Stimulated activated CD4-positive, alpha-beta T cell treated with anti-CD3 and anti-CD28 coated beads, Interleukin-4, amount 100 ng/mL, for 48 hours (primary cell): ENCODE measurements at regions not wholly inside any gene's neighbourhood (a gene's known extent, or its start where the extent isn't known, plus 50 kb on each side); places are given as distances from the start of the nearest gene placed in this dataset.

ENCODE experiments used
- DNase-seq, 2 donors: peaks; one replicate each; pipeline ENCODE4 v3.0.0-alpha.2; 2020; ENCODE audit warnings: low read depth in 2 of 2

DNA sequence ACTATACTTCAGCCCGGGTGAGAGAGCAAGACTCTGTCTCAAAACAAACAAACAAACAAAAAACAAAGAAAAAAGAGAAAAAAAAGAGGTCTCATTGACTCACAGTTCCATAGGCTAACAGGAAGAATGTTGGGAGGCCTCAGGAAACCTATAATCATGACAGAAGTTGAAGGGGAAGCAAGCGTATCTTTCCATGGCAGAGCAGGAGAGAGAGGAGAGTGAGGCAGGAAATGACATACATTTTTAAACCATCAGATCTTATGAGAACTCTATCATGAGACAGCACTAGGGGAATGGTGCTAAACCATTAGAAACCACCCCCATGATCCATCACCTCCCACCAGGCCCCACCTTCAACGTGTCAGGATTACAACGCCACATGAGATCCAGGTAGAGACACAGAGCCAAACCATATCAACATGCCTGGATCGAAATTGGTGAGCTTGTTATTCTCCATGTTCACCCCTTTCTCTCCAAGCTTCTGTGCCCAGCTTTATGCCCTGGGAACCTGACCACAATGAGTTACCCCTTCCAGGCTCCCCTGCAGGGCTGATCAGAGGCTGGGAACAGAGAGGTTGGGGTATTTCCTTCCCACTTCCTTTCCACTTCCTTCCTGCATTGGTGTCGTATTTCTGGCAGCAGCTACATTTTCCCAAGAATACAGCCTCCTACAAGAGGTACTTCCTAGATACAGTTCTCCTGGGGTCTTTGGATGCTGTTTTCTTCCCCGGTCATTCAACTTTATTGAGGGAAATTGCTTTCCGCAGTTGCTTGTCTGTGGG, 219.3 kb upstream of the FLRT2 start:
- DNase-seq: no peak

DNA sequence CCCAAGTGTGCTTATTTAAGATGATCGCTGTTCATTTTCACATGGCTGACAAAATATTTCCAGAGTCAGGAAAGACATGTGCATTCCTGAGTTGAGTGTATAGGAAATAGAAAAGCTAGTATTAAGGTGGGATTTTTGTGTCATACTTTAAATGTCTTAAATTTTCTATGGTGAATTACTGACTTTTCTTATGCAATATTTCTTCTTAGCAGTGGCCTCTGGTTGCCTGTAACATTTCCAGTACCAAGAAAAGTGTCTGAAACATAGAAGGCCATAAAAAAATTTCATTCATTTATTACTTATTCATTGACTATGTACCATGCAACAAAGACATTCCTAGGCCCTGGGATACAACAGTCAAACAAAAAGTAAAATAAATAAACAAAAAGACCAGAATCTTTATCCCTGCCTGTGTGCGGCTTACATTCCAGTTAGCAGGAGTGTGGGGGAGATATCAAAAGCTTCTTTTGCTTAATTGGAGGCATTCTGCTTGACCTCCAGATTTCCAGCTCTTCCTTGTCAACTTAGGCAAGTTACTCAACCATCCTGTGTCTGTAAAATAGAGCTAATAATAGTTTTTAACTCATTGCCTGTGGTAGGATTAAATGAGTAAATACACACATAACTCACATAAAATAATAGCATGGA, 216.3 kb upstream of the FLRT2 start:
- no peak for DNase-seq

DNA sequence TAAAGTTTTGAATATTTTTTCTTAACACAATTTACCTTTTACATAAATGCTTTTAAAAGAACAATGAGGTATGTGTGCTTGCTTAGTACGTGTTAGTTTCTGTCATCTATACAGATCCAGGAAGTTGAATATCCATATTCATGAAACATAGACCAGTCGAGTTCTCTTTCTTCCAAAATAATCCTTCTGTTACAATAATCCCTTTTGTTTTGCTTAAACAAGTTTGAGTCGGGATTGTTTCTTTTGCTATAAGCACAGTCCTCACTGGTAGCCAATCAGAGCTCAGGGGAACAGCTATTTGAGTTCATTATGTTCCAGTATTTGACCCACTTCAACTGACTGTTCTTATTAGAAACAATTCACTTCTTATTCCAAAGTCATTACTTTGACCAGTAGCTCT, 214.7 kb upstream of the FLRT2 start:
- no peak for DNase-seq

DNA sequence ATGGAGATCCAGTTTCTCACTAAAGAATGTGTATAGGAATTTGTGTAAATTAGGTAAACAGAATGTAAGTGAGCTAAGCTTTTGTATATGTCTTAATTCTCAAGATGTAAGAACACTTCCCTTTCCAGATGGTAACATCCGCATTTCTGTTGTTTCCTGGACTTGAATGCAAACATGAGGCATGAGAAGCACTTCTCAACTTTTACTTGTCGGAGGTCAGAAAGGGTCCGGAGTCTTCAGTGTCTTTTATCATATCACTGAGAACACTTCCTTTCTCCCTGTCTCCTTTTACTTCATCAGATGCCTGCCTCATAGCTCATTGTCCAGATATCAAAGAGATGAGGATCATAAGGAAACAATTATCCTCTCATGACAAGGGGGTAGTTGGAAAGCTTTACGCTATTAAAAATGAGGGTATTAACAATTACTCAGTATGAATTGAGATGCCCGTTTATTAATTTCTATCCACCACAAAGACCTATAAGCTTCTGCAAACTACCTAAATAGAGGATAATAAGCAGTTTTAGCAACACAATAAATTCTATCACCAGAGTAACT, 214.1 kb upstream of the FLRT2 start:
- DNase-seq: no peak

DNA sequence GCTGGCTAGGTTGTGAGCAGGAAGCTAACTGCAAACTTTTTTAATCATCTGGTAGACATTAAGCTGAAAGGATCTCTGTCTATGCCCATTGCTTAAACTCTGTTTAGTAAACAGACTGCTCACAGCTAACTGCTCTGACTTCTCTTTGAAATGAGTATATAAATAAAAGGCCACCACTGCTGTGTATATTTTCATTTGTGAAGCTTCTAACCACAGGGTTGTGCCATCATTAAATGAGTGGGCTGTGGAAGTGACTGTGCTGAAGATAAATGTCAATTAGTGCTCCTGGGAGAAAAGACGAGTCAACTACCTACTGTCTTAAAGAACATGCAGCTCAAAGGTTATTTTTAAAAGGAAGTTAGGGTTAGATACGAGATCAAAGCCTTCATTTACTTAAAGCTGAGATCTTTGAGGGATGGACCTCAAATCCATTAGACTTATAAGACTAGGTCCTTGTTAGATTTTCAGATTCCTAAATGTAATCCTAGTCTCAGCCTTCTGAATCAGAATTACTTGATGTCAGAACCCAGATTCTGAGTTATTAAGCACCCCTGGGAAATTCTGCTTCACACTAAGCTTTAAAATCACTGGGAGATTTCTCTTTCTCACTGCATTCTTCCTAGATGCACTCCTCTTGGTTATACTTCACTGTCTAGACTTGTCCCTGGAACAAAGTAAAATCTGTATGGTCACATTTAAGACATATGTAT, 213.1 kb upstream of the FLRT2 start:
- no peak for DNase-seq

DNA sequence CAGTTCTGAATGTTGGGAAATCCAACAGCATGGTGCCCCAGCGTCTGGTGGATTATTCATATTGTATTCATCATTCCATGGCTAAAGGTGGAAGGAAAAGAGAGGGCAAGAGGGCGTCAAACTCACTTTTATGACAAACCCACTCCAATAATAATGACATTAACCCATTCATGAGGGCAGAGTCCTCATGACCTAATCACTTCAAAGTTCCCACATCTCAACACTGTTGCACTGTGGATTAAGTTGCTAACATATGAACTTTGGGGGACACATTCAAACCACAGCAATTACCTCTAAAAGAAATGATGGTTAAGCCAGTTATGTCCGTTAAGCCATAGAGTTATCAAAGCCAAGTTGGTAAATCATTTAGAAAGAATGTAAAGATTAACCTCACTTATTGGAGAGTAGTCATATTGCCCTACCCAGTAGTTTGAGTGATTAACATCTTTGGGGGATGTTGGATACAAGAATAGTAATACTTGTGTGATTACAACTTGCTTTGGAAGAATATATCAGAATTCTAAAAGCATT, 212.4 kb upstream of the FLRT2 start:
- no peak for DNase-seq

DNA sequence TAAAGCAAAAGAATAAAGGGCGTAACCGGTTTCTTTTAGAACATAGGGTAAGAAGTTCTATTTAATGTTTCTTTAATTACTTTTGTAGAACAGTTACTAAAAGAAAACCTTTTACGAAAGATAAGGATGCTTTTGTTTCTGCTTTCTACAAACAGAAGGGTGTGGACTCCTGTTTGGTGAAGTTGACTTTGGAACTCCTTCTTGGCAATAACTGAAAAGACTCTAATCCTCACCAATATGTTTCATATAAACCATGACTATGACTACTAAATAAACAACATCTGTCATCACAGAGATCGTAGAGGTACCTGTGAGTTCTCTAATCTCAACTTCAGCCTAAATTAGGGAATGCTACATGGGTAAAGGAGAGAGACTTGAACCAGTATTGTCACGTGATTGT, 210.8 kb upstream of the FLRT2 start:
- no peak for DNase-seq

DNA sequence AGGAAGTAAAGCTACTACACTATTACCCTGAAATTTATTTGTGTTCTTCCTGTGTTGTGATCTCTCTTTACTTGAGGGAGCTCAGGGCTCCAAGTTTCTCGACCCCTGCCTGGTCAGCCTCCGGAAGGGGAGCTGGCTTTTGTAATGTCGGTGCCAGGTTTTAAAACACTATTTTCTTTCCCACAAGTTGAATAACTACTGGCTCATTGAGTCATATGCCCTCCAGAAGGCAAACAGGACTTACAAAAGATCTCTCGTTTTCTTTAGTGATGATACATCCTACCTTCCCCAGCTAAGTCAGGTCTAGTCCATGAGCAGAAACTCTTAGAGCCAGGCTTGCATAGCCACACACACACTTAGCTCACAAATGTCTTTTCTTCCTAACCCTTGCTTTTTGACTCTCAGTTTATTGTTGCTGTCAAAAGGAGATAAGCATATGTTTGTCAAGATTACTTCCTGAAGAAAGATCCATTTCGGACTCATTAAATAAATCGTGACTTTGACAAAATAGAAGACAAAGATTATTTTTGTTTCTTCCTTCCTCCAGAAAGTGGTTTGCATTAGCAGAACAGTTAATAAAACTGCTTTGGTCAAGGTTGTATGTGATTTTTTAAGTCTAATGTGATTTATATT, 209.8 kb upstream of the FLRT2 start:
- no peak for DNase-seq

DNA sequence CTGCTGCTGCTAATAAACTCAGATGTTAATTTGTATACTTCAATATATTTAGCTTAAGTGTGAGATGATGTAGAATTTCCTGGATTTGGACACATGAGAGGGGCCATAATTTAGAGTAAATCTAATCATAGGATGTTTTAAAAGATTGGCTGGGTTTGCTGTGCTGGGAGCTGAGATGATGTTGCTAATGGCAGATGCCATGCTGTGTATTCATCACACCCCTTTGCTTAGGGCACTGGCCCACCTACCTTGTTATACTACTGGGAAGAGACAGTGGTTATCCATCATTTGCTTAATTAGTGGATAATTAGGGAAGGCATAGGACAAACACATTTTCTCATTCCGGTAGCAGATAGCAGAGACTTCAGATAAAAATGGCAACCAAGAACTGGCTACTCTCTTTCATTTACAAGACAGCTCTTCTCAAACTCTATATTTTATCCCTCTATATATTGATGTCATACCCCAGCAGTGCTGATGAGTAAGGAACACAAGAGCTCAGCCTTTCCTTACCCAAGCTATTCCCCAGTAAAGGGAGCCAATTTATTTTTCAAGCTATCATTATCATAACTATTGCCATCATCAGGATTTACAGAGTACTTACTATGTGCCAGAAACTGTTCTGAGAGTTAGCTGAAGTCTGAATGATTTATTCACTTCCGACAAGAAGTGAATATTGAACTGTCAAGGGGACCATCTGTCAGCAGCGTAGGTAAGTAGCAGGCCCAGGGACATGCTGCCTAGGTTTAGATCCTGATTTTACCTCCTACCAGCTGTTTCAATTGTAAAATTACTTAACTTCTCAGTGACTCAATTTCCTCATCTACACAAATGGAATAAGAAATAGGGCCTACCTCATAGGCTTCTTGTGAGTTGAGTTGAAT, 204.6 kb upstream of the FLRT2 start:
- DNase-seq: no peak

DNA sequence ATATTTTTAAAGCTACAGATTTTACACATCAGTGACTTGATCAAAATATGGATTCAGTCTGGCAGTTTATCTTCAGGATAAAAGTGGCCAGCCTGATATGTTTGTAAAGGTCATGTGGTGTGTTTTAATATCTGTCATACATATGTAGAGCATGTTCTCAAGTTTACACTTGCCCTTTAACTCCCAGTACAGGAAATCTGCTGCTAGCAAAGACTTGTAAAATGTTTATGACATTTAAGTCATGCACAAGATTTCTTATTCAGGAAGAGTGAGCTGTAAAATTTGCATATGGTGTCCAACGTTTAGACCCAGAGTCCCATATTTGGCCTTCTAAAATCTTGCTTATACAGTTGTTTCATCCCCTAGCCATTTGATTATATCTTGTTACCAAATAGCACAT, 197.5 kb upstream of the FLRT2 start:
- DNase-seq: no peak

DNA sequence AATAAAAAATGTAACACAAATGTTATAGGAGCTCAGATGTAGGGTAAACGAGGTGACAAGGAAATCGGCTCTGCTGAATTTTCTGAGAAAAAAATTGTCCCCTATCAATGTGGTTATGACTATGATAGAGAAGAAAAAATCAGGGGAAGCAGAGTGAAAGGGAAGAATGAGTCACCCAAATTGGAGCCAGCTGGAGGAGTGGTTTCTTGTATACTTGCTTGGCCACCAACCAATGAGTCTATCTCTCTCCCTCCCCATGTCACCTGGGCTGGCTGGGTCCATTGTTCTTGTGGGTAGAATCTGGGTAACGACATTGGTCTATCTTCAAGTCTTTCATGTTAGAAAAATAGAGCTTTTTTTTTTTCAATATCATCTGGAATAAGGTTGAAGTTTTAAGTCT, 196.6 kb upstream of the FLRT2 start:
- no peak for DNase-seq

DNA sequence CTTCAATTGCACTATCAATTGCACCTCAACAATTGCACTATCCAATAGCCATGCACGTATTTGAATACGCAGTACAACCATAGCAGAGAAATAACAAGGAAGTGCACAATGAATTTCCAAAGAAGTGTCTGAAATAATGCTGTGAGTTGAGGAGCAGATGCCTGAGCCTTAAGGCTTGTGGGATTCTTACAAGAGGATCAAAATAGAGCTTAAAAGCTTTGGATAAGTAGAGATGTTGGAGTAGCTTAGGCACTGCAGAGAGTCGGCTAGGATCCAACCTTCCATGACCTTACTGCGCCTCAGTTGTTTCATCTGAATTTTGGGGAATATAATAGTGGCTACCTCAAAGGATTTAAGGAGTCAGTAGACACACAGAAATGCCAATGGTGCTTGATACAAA, 196.1 kb upstream of the FLRT2 start:
- DNase-seq: no peak

DNA sequence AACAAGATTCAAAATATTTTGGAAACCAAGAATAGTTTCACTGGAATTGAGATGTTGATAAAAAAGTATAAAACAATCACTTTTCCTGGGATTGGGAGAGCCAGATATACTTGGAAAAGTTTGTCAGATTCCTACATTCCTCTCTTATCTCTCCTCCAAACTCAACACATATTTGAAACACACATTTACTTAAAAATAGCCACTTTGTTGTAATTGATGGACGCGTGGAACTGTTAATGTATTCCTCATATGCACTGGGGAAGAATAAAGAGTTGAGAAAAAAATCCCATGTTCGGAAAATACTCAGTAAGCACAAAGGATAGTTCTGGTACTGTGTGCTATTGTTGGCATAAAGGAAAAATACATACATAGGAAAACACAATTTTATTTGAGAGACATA, 195.6 kb upstream of the FLRT2 start:
- no peak for DNase-seq

DNA sequence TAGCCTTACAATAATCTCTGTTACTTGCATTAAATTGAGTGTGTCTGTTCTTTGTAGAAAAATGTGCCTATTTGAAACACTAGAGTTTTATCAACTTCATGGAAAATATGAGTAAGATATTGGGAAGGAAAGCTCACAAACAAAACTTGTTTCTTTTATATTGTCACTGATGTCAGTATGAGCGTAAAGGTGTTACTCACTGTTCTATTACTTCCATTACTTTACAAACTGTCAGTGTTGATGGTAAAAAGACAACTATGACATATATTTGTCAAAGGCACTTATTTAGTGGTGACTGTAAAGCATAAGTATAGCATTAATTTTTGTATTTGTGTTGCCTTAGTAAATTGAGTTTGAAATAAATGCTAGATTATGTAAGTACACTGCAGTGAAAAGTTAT, 193.7 kb upstream of the FLRT2 start:
- no peak for DNase-seq

DNA sequence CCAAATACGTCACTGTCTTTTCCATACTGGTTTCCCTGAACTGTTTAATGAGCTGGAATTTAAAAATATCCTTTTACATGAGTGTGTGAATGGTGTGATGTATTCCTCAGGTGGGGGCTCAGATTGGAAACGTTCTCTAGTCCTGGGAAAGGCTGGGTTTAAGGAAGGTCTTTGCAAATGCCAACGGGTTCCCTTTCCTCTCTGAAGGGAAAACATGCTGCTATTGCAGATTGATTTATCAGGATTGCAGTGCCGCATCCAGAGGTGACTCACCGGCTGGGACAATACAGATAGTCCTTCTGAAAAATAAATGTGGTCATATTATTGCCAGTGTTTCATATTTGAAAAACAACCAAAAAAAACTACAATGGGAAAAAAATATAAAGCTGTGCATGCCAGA, 193.1 kb upstream of the FLRT2 start:
- DNase-seq: no peak

DNA sequence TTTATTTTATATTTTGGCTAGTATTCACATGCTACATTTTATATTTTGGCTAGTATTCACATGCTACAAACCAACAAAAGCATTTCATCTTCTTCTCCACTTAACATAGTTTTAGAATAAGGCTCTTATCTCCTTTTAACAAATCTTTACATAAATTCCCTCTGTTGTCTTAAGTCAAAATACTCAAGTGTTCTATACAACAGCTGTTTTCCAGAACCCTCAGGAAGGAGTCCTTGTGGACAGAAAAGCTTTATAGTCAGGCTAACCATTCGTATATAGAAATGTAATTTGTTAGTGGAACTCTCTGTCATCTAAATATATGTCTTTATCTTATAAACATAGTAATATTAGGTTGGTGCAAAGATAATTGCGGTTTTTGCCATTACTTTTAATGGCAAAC, 191.0 kb upstream of the FLRT2 start:
- DNase-seq: no peak

DNA sequence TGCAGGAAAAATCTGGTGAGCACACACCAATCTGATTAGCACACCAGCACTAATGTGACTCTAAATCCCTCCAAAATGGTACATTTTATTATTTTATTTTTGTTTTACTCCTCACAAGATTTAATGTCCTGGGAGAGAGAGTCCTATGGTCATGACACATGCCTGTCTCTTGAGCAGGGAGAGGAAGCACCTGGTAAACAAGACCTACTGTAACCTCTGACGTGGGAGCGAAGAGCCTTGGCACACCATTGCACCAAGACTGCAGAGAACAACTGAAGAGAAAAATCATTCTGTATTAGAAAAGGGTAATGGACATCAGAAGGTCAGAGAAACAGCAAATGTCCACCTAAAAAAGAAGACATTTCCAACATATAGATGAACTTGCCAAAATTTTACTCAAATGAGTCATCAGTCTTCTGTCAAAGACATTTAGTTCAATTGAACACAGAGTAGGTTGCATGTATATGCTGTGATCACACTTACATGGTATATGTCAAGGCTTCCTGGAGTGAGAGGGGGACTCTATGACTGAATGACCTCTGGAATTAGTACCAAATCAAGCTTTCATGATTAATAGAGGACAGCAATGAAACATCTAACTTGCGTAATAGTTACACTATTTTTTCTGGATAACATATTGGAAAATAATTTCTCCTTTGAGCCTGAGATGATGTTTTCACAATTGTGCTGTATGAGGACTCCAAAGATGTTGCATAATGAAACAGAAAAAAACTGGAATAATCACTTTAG, 186.9 kb upstream of the FLRT2 start:
- no peak for DNase-seq

DNA sequence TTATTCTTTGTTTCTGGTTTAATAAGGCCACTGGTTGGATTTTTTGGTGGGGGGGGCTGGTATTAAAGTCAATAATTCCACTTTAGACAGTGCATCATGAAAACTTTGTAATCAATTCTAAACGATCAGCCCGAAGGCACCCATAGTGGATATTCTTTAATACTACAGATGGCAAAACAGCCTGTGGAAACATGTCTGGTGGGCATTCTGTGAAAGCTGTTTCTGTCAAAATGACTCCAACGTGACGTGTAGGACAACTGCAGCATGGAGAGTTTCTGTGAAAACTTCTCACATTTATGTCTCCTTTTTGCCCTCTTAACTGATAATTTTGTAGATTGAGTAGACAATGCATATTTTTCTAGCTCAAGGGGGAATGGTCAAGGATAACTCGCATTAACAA, 185.8 kb upstream of the FLRT2 start:
- DNase-seq: no peak

DNA sequence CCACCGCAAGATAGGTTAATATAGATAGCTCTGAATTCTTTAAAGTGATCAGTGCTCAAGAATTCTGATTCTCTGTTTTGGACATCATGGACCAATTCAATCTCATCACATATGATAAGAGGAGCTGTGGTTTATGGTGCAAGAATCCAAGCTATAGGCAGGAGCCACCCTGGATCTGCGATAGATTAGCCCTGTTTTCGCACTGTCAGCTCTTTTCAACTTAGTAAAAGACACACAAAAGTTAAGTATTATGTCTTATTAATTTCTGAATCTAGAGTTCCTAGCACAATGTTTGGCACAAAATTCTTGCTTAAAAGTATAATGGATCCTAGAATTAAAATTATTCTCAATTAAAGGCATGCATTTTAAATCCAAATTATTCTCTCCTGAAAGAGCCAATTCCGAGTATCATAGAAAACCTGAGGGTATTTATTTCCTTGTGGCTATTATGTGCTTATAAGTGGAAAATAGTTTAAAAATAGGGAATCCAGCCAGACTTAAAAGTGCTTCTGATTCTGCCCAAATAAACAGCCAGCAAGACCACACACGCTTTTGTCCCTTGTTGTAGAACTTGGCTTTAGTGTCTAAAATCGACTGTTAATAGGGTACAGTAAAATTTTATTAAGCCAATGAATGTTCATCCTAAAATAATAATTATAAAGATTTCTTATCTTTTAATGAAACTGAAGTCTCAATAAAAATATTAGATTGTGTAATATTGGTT, 184.9 kb upstream of the FLRT2 start:
- DNase-seq: no peak

DNA sequence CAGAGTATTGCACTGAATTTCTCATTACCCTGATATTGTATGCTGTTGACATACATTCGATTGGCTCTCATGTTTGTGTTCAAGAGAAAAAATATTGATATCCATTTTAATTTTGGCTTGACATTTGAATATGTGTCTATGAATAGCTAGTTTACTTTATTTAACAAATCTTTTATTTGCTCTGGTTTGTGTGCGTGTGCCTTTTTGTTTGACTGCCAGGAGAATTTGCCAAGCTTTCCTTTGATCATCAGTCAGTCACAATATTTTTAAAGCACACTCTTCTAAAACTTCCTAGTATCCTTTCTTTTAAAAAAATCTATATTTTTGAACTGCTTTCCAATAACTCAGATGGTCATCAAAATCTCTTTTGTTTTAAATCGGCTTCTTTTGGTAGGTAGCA, 179.3 kb upstream of the FLRT2 start:
- no peak for DNase-seq
